ENCODE measurements at regions not wholly inside any gene's neighbourhood (a gene's known extent, or its start where the extent isn't known, plus 50 kb on each side); places are given as distances from the start of the nearest gene placed in this dataset.

DNA sequence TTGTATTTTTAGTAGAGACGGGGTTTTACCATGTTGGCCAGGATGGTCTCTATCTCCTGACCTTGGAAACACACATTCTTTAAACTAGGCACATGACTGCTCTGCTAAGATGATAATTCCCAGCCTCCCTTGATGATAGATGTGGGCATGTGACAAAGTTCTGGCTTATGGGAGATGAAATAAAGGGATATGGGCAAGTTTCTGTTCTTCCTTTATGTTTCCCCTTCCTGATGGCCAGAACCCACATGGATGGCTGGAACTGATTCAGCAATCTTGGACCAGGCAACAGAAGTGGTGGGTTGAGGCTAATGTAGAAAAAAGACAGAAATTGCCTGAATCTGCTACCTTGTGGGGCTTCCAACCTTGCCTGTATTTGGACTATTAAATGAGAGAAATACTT, 60.7 kb upstream of the NRP1 start:
- peaks cover 2% of the 10 kb centered on the region for H3K9me3 ChIP-seq (ENCODE audit: control insufficient read depth, low read length, poor library complexity, severe bottlenecking)
- Mint-ChIP-seq H3K36me3 (ENCODE audit: low read depth) (no peaks in the 10 kb centered on the region), H3K27me3 (peaks cover 6% of the 10 kb centered on the region), H3K27ac (no peak overlapping the region), H3K4me1 (no peaks in the 10 kb centered on the region), H3K4me3 (no peak overlapping the region)
- ATAC-seq (no peak), DNase-seq (no peak)

DNA sequence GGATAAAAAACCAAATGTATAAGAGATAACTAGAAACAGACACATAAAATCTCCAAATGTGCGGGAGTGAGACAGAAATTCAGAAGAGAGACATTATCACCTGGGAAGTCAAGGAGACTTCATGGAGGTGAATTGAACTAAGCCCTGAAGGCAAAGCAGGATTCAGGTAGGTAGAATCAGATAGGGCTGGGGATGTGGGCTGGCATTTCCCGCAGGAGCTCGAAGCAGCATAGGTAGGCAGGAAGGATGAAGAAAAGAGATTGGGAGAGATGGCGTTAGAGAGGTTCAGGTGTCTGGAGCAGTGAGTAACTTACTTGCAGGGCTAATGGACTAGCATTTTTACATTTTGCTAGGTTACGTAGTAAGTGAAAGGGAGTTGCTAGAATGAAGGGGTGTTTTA, 58.2 kb upstream of the NRP1 start:
- peaks cover 28% of the 10 kb centered on the region for H3K27me3 Mint-ChIP-seq
- no peak for DNase-seq

DNA sequence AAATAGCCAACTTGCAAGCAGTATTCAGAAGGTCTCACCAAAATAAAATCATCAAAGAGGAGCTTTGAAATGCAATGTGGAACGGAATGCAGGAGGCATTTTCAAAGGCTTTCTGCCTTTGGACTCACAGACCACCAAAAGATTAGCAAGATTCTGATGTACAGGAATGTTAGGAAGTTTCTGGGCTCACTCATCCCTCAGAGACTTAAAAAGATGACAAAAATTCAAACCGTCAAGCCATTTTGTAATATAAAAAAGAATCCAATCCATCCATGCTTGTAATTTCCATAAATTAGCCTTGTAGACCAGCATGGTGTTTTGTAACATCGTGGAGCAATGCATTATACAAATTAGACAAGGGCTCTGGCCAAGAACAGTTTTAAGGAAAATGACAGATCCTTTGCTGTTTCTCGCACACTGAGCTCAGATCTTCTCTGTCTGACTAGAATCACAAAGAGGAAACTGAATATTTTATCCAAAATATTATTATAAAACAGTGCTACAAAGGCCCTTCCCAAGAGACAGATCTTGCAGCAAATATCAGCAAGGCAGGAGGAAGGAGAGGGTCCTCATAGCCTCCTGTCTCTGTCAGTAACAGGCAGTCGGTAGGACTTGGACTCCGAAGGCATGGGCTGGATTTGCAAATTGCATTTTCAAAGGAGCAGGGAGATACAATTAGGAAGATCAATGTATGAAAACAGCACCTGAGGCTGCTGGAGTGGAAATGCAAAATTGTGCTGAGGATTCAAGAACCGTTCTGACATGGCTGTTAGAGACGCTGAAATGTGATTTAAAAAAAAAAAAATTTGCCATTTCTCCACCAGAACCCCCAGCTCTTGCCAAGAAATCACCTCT, 57.4 kb upstream of the NRP1 start:
- Mint-ChIP-seq H3K4me3 (no peak overlapping the region), H3K27ac (no peak overlapping the region), H3K27me3 (peaks cover 29% of the 10 kb centered on the region), H3K4me1 (no peaks in the 10 kb centered on the region), H3K36me3 (ENCODE audit: low read depth) (peaks cover 2% of the 10 kb centered on the region)
- no peak for DNase-seq
- no peak for ATAC-seq
- H3K9me3 ChIP-seq (ENCODE audit: control insufficient read depth, low read length, poor library complexity, severe bottlenecking): no peaks in the 10 kb centered on the region

More for the DNA sequence above, 58.2 kb upstream of the NRP1 start:
- H3K36me3 Mint-ChIP-seq (ENCODE audit: low read depth): no peaks in the 10 kb centered on the region
- H3K9me3 ChIP-seq (ENCODE audit: control insufficient read depth, low read length, poor library complexity, severe bottlenecking): peaks cover 2% of the 10 kb centered on the region
- ATAC-seq: no peak
- no peaks in the 10 kb centered on the region for H3K4me1 Mint-ChIP-seq
- no peak overlapping the region for H3K27ac Mint-ChIP-seq
- H3K4me3 Mint-ChIP-seq: no peak overlapping the region

DNA sequence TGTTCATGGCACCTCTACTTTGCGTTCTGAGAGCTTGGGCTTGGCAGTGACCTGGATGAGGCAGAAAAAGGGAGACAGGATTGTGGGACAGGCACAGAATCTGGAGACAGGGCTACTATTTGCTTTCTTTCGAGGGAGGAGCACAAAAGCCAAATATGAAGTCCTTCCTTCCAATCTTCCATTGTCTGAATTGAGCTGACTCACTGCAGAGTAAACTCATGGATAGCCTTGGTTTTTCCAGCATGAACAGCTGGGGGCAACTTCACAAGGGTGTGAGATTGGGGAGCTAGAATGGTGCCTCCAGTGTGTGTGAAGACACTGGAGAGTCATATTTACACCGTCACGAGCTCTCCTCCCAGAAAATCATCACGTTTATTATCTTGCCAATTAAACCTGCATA, 55.6 kb upstream of the NRP1 start:
- H3K4me3 Mint-ChIP-seq: no peak overlapping the region
- no peak for DNase-seq
- no peaks in the 10 kb centered on the region for H3K4me1 Mint-ChIP-seq
- H3K36me3 Mint-ChIP-seq (ENCODE audit: low read depth): peaks cover 2% of the 10 kb centered on the region
- ATAC-seq: no peak
- no peaks in the 10 kb centered on the region for H3K9me3 ChIP-seq (ENCODE audit: control insufficient read depth, low read length, poor library complexity, severe bottlenecking)
- H3K27ac Mint-ChIP-seq: no peak overlapping the region
- peaks cover 36% of the 10 kb centered on the region for H3K27me3 Mint-ChIP-seq

DNA sequence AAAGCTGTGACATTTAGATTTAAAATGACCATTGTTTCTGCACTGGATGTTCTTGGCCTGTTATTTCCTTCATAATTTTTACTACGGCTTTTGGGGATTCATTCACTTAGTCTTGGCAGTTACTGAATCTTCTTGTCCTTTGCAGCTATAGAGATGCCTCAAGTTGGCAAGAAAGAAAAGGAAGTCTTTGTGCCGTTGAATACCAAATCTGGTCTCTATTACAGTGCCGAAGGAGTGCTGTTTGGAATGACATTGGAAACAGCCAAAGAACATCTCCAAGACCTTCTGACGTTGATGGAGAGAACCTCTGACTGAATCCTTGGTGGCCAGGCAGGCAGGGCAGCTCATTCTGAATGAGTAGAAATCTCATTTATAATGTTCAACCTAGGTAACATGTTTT, 54.3 kb upstream of the NRP1 start:
- H3K27ac Mint-ChIP-seq: no peak overlapping the region
- H3K4me3 Mint-ChIP-seq: no peak overlapping the region
- no peaks in the 10 kb centered on the region for H3K9me3 ChIP-seq (ENCODE audit: control insufficient read depth, low read length, poor library complexity, severe bottlenecking)
- H3K36me3 Mint-ChIP-seq (ENCODE audit: low read depth): peaks cover 2% of the 10 kb centered on the region
- ATAC-seq (no peak), DNase-seq (no peak)
- H3K4me1 Mint-ChIP-seq: no peaks in the 10 kb centered on the region
- H3K27me3 Mint-ChIP-seq: peaks cover 36% of the 10 kb centered on the region

DNA sequence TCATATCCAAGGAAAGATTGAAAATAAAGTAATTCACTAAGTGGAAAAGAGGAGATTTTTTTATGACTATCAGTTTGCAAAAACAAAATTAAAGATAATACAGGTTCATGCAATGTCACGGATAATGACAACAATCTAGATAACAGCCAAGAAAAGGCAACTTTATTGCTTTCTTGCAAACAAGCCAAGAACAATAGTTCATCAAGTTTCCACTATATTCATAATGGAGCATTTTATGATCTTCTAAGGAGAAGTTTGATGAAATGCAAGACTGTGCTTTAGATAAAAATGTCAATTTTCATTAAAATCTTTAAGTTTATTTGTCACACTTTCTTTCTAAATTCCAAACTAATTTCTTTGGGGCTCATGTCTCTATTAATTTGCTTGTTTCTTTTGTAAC, 53.9 kb upstream of the NRP1 start:
- no peaks in the 10 kb centered on the region for H3K4me1 Mint-ChIP-seq
- no peak overlapping the region for H3K4me3 Mint-ChIP-seq
- peaks cover 38% of the 10 kb centered on the region for H3K27me3 Mint-ChIP-seq
- H3K27ac Mint-ChIP-seq: no peak overlapping the region
- H3K9me3 ChIP-seq (ENCODE audit: control insufficient read depth, low read length, poor library complexity, severe bottlenecking): no peaks in the 10 kb centered on the region
- H3K36me3 Mint-ChIP-seq (ENCODE audit: low read depth): peaks cover 2% of the 10 kb centered on the region
- DNase-seq (no peak), ATAC-seq (no peak)

DNA sequence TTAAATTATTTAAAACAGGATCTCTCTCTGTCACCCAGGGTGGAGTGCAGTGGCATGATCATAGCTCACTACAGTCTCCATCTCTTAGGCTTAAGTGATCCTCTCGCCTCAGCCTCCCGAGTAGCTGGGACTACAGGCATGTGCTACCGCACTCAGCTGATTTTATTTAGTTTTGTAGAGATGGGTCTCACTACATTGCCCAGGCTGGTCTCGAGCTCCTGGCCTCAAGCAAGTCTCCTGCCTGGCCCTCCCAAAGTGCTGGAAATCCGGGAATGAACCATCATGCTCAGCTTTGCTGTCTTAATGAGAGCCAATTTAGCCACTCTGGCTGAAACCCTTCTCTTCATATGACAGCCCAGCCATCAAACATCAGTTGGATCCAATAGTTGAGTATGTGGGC, 53.3 kb upstream of the NRP1 start:
- Mint-ChIP-seq H3K4me1 (no peaks in the 10 kb centered on the region), H3K27ac (no peak overlapping the region), H3K4me3 (no peak overlapping the region), H3K36me3 (ENCODE audit: low read depth) (peaks cover 2% of the 10 kb centered on the region), H3K27me3 (peaks cover 44% of the 10 kb centered on the region)
- H3K9me3 ChIP-seq (ENCODE audit: control insufficient read depth, low read length, poor library complexity, severe bottlenecking): no peaks in the 10 kb centered on the region
- ATAC-seq: no peak
- no peak for DNase-seq

DNA sequence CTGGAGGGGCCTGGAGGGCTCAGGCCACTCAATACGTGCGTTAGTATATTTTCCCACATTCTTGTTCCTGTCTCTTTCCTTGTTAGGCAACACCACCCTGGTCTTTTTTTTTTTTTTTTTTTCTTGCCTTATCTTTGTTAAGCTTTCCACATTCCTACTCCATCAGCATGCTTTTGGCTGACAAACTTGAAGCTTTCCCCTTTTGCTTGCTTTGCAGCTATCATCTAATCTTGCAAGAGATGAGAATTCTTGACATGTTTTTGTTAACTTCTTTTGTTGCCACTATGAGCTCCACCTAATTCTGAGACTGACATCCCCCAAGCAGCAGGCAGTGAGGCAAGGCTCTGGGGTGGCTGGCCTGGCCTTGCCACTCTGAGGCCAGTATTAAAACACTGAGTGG, 52.5 kb upstream of the NRP1 start:
- Mint-ChIP-seq H3K27ac (no peak overlapping the region), H3K4me3 (no peak overlapping the region), H3K27me3 (peaks cover 52% of the 10 kb centered on the region), H3K4me1 (no peaks in the 10 kb centered on the region), H3K36me3 (ENCODE audit: low read depth) (peaks cover 2% of the 10 kb centered on the region)
- no peak for ATAC-seq
- no peak for DNase-seq
- H3K9me3 ChIP-seq (ENCODE audit: control insufficient read depth, low read length, poor library complexity, severe bottlenecking): no peaks in the 10 kb centered on the region

DNA sequence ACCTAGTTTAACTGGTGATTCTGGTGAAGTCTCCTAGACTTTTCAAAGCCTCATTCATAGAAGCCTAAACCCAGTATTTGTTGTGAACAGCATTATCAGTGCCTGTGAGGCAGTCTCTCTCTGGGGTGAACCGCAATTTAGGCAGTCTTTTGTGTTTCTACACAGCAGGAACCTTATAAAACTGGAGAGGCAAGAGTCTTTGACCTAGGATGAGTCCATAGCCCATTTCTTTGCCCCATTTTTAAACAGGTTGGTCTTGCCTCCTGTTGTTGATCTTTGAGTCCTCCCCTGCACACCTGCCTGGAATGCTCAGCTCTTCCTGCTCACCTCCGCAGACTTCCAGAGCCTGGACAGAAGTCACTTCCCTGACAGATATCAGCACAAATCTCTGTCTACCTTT, 51.2 kb upstream of the NRP1 start:
- H3K27me3 Mint-ChIP-seq: peaks cover 58% of the 10 kb centered on the region
- DNase-seq: no peak
- H3K4me1 Mint-ChIP-seq: no peaks in the 10 kb centered on the region
- H3K36me3 Mint-ChIP-seq (ENCODE audit: low read depth): peaks cover 2% of the 10 kb centered on the region
- H3K9me3 ChIP-seq (ENCODE audit: control insufficient read depth, low read length, poor library complexity, severe bottlenecking): no peaks in the 10 kb centered on the region
- no peak overlapping the region for H3K27ac Mint-ChIP-seq
- no peak overlapping the region for H3K4me3 Mint-ChIP-seq
- no peak for ATAC-seq

DNA sequence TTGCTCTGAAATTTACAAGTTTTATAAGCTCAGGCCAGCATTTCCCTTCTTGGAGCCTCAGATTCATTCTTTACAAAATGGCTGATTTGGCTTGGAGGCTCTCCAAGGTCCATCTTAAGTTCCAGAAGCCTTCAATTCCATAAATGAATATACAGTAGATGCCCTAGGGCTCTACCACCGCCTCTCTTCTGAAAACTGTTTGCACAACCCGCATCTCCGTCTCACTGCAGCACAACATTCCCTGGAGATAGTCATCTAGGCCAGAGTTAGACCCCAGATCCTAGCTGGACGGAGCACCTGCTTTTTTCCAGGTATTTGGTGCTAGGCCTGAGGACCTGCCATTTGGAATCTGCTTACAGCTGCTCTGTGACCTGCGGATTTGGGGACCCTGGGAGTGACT, 50.5 kb upstream of the NRP1 start:
- Mint-ChIP-seq H3K27me3 (peaks cover 56% of the 10 kb centered on the region), H3K36me3 (ENCODE audit: low read depth) (peaks cover 2% of the 10 kb centered on the region), H3K4me1 (no peaks in the 10 kb centered on the region), H3K27ac (no peak overlapping the region), H3K4me3 (no peak overlapping the region)
- DNase-seq: no peak
- no peaks in the 10 kb centered on the region for H3K9me3 ChIP-seq (ENCODE audit: control insufficient read depth, low read length, poor library complexity, severe bottlenecking)
- no peak for ATAC-seq
